Rectal smooth muscle tissue (tissue), 1 donor: ENCODE measurements at regions not wholly inside any gene's neighbourhood (a gene's known extent, or its start where the extent isn't known, plus 50 kb on each side); places are given as distances from the start of the nearest gene placed in this dataset.

Source experiments
- H3K27ac ChIP-seq: one replicate; pipeline ENCODE4 v1.7.0; 2013; ENCODE audit warnings: low read depth, low read length, inconsistent platforms
- H3K27me3 ChIP-seq: one replicate; pipeline ENCODE4 v1.7.0; 2013; ENCODE audit warnings: low read length; ENCODE audit not compliant: control insufficient read depth, insufficient read depth
- H3K36me3 ChIP-seq: one replicate; pipeline ENCODE4 v1.7.0; 2013; ENCODE audit warnings: low read length; ENCODE audit not compliant: control insufficient read depth, insufficient read depth
- H3K4me1 ChIP-seq: one replicate; pipeline ENCODE4 v1.7.0; 2013; ENCODE audit warnings: low read length; ENCODE audit not compliant: control insufficient read depth, insufficient read depth
- H3K4me3 ChIP-seq: one replicate; pipeline ENCODE4 v1.7.0; 2013; ENCODE audit warnings: low read length
- H3K9ac ChIP-seq: one replicate; pipeline ENCODE4 v1.7.0; 2013; ENCODE audit warnings: low read length

DNA sequence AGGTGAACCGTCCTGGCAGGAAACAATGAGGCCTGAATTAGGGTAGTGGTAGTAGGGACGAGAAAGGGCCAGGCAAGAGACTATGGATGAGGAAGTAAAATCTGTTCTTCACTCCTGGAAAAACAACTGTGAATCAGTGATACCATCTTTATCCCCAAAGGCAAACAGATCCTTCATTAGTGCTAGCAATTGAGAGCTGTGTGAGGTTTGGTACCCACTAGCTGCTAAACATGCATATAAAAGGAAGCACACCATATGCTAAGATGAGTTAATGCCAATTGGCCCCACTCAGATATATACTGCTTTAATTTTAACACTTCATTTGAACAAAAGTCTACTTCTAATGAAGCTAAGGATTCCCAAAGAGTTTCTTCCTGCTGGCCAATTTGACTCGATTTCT, 244.8 kb upstream of the NR4A3 start:
- Histone ChIP-seq H3K4me3 (no peak overlapping the region), H3K4me1 (peaks cover 14% of the 10 kb centered on the region), H3K9ac (no peak overlapping the region), H3K27me3 (no peaks in the 10 kb centered on the region), H3K36me3 (no peaks in the 10 kb centered on the region), H3K27ac (no peak overlapping the region)

DNA sequence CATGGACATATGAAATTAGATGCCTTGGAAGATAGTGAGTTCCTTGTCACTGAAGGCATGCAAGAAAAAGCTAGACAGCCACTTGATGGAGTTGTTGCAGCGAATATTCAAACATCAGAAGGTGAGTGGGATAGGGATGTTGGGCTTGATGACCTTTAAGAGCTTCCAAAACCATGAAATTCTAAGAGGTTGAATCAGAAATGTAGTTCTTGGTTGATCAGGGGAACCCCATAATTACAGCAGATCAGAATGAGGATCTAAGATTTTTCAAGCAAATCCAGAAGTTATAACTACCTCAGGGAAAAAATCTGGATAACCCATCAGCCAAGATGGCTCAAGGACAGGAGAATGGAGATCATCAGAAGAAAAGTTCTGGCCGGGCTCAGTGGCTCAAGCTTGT, 244.3 kb upstream of the NR4A3 start:
- H3K4me3 ChIP-seq = no peak overlapping the region
- no peaks in the 10 kb centered on the region for H3K27me3 ChIP-seq
- H3K9ac ChIP-seq = no peak overlapping the region
- H3K27ac ChIP-seq = no peak overlapping the region
- peaks cover 10% of the 10 kb centered on the region for H3K4me1 ChIP-seq
- H3K36me3 ChIP-seq = no peaks in the 10 kb centered on the region

- no peak overlapping the region for H3K4me3 ChIP-seq
- H3K36me3 ChIP-seq = no peaks in the 10 kb centered on the region
- H3K4me1 ChIP-seq = no peaks in the 10 kb centered on the region
- no peak overlapping the region for H3K9ac ChIP-seq
- no peaks in the 10 kb centered on the region for H3K27me3 ChIP-seq
- H3K27ac ChIP-seq = no peak overlapping the region
Measured at GRCh38 chr9:99578666-99579065, 243.0 kb upstream of the NR4A3 start.

GRCh38 chr9:99579964-99580363, 241.7 kb upstream of the NR4A3 start:
- no peak overlapping the region for H3K9ac ChIP-seq
- no peaks in the 10 kb centered on the region for H3K4me1 ChIP-seq
- H3K27ac ChIP-seq = no peak overlapping the region
- H3K36me3 ChIP-seq = no peaks in the 10 kb centered on the region
- no peaks in the 10 kb centered on the region for H3K27me3 ChIP-seq
- no peak overlapping the region for H3K4me3 ChIP-seq

DNA sequence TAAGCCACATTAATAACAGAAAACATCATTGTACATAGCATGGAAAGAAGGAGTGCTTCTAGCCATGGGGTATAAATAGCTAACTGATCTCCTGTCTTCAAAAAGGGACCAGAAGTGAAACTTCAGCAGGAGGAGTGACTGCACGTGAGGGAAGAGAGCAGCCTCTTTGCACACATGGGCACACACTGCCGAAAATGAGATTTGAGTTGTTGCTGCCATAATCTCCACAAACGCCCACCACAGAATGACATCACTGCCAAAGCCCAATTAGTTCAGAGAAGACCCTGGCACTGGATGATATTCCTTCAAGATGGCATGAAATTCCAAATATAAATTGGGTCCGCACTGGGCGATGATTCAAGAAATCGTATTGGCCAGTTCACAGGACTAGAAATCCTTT, 238.9 kb upstream of the NR4A3 start:
- no peak overlapping the region for H3K4me3 ChIP-seq
- no peaks in the 10 kb centered on the region for H3K27me3 ChIP-seq
- H3K9ac ChIP-seq = no peak overlapping the region
- no peaks in the 10 kb centered on the region for H3K36me3 ChIP-seq
- no peak overlapping the region for H3K27ac ChIP-seq
- no peaks in the 10 kb centered on the region for H3K4me1 ChIP-seq

GRCh38 chr9:99588299-99588698, 233.4 kb upstream of the NR4A3 start:
- Histone ChIP-seq H3K27ac (no peak overlapping the region), H3K27me3 (no peaks in the 10 kb centered on the region), H3K9ac (no peak overlapping the region), H3K4me3 (no peak overlapping the region), H3K4me1 (no peaks in the 10 kb centered on the region), H3K36me3 (no peaks in the 10 kb centered on the region)

DNA sequence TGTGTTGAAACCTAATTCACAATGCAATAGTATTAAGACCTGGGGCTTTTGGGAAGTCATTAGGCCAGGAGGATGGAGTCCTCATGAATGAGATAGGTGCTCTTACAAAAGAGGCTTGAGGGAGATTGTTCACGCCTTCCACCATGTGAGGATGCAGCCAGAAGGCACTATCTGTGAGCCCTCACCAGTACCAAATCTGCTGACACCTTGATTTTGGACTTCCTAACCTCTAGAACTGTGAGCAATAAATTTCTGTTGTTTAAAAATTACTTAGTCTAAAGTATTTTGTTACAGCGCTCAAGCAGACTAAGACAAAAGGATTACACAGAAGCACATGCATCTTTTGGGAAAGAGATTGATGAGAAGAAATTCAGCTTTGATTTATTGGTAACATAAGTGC, 232.9 kb upstream of the NR4A3 start:
- H3K27me3 ChIP-seq = no peaks in the 10 kb centered on the region
- H3K4me3 ChIP-seq = no peak overlapping the region
- H3K36me3 ChIP-seq = no peaks in the 10 kb centered on the region
- H3K27ac ChIP-seq = no peak overlapping the region
- H3K4me1 ChIP-seq = no peaks in the 10 kb centered on the region
- no peak overlapping the region for H3K9ac ChIP-seq

GRCh38 chr9:99590410-99590809, 231.3 kb upstream of the NR4A3 start:
- Histone ChIP-seq H3K4me3 (no peak overlapping the region), H3K4me1 (no peaks in the 10 kb centered on the region), H3K27ac (peak overlapping the region; percentile 24), H3K36me3 (no peaks in the 10 kb centered on the region), H3K27me3 (no peaks in the 10 kb centered on the region), H3K9ac (no peak overlapping the region)

DNA sequence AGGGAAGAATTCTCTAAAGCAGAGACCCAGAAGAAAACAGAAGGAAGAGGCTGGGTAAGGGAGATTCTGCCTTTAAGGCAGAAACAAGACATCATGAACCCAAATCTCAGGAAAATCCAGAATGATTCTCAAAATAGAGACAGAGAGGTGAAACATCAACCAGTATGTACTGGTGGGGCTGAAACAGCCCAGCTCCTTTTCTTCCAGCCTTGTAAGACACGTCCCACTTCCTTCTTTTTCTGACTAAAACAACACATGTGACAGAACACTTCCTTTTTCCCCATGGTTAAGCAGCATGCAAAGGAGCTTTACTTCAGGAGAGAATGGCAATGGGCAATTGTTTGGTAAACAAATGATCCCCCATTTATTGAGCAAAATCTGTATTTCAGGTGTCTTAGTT, 230.8 kb upstream of the NR4A3 start:
- no peaks in the 10 kb centered on the region for H3K36me3 ChIP-seq
- peak overlapping the region; percentile 24 for H3K27ac ChIP-seq
- no peak overlapping the region for H3K4me3 ChIP-seq
- no peaks in the 10 kb centered on the region for H3K27me3 ChIP-seq
- no peaks in the 10 kb centered on the region for H3K4me1 ChIP-seq
- H3K9ac ChIP-seq = no peak overlapping the region

DNA sequence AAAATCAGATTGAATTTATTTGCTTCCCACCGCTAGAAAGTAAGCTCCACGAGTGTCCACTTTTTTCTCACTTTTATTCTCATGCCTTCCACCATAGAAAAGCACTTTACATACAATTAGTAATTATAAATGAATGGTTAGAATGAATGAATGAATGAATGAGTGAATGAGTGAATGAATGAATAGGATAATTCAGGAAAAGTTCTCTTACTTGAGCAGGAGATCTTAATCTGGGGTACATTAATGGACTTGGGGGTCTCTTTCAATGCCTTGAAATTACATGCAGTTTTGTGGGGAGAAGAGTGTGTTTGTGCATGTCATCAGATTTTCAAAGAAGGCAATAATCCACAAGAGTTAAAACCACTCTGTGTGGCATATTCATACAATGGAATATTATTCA, 229.9 kb upstream of the NR4A3 start:
- H3K4me1 ChIP-seq = no peaks in the 10 kb centered on the region
- H3K36me3 ChIP-seq = no peaks in the 10 kb centered on the region
- H3K4me3 ChIP-seq = no peak overlapping the region
- no peaks in the 10 kb centered on the region for H3K27me3 ChIP-seq
- H3K27ac ChIP-seq = no peak overlapping the region
- H3K9ac ChIP-seq = no peak overlapping the region

DNA sequence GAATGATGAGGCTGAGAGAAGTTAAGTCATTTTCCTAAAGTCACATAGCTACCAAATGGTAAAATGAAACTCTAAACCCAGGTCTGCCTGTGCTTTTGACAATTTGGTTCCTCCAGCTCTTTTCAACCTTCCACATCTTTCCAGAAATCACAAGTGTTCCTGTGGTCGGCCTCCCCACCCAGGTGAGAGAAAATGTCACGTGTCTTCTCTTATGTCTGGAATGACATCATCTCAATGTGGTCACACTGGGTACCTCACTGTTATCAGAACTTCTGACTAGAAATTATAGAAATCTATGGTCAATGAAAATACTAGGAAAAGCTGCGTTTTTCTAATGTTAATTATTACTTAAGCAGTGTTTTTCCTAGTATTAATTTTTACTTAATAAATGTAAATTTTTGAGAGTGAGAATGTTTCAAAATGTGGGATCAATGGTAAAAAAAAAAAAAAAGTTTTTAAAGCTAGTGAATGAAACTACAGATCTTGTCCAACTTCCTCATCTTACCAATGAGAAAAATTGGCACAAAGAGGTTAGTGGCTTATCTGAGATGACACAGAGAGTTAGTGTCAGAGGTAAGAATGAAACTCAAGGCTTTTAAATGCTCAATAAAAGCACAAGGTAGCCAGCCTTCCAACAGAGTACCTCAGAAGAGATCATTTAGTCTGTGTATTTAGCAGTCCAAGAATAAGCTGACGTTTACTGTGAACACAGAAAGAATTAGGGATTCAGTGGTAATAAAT, 228.7 kb upstream of the NR4A3 start:
- H3K9ac ChIP-seq = no peak overlapping the region
- no peaks in the 10 kb centered on the region for H3K27me3 ChIP-seq
- H3K4me3 ChIP-seq = no peak overlapping the region
- H3K27ac ChIP-seq = no peak overlapping the region
- no peaks in the 10 kb centered on the region for H3K4me1 ChIP-seq
- H3K36me3 ChIP-seq = no peaks in the 10 kb centered on the region

DNA sequence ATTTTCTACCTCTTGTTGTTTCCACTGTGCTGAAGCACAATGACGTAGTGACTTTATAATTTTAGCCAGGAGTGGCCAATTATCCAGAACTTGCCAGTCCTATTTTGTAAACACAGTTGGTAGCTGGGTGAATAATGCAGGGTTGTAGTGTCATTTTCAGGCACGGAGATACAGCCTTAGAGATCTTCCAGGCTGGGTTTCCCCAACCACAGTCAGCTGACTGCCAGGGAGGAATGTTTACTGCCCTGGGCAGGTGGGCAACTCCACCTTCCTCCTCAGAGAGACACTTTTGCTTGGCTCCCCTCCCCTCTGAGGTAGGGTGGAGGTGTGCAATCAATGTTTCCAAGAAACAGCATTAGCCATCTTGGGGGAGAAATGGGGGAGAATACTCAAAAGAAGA, 228.1 kb upstream of the NR4A3 start:
- H3K4me3 ChIP-seq = no peak overlapping the region
- no peak overlapping the region for H3K27ac ChIP-seq
- H3K36me3 ChIP-seq = no peaks in the 10 kb centered on the region
- no peaks in the 10 kb centered on the region for H3K27me3 ChIP-seq
- no peaks in the 10 kb centered on the region for H3K4me1 ChIP-seq
- no peak overlapping the region for H3K9ac ChIP-seq

DNA sequence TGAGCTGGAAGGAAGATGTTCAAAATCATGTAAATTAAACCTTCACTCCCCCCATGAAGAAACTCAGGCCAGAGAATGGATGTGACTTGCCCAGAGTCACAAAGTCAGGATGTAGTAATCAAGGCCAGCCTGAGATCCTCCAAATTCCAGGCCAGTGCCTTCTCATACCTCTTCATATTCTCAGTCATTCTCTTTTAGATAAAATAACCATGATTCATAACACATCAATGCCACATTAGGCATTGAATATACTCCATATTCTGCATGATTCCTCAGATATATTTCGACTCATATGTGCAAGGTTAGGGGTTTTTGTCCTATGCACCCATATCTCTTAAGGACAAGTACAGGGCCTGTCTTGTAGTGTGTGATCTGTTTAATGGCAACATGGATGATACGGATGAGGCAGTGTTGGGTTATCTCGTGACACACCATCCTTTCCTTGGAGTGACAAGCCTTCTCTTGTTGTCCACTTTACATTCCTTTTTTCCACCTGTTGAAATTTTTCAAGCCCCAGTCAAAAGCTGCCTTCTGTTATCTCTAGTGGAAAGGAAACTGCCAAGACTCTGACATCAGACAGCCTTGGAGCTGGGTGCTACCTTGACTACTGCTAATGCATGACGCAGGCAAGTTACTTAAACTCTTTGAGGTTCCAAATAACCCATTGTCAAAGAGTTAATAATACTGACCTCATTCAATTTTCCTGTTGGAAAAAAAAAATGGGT, 227.5 kb upstream of the NR4A3 start:
- Histone ChIP-seq H3K36me3 (no peaks in the 10 kb centered on the region), H3K27me3 (no peaks in the 10 kb centered on the region), H3K9ac (no peak overlapping the region), H3K27ac (no peak overlapping the region), H3K4me3 (no peak overlapping the region), H3K4me1 (no peaks in the 10 kb centered on the region)
